Transverse colon (tissue), 4 donors: ENCODE measurements at regions not wholly inside any gene's neighbourhood (a gene's known extent, or its start where the extent isn't known, plus 50 kb on each side); places are given as distances from the start of the nearest gene placed in this dataset.
"Not testable (repeated sequence)": the region's sequence is repeated elsewhere in the genome, so short reads cannot be mapped to it uniquely, and the experiment has no call there.

ENCODE experiments used
- DNase-seq: peaks from one replicate; pipeline ENCODE4 v3.0.0-alpha.2; 2019
- H3K27ac ChIP-seq, 4 donors: fragments of 200-600 bp; sonication (generic); 2 replicates each; pipeline ENCODE4 v1.5.1; 2016 to 2018; ENCODE audit warnings: inconsistent platforms in 4 of 4
- H3K27me3 ChIP-seq: fragments of 200-600 bp; sonication (generic); 2 replicates; pipeline ENCODE4 v1.5.1; 2017; ENCODE audit warnings: inconsistent platforms
- H3K36me3 ChIP-seq, 4 donors: fragments of 200-600 bp; sonication (generic); 2 replicates each; pipeline ENCODE4 v1.5.1; 2017 to 2019; ENCODE audit warnings: inconsistent platforms in 4 of 4
- H3K4me1 ChIP-seq, 4 donors: fragments of 200-600 bp; sonication (generic); 2 replicates each; pipeline ENCODE4 v1.5.1; 2017 to 2020; ENCODE audit warnings: inconsistent platforms in 4 of 4
- H3K4me3 ChIP-seq, 4 donors: fragments of 200-600 bp; sonication (generic); 1 replicate in 1 of 4; 2 replicates in 3 of 4; pipeline versions ENCODE4 v1.5.1 to v1.6.1; 2017 to 2019; ENCODE audit warnings: inconsistent platforms in 4 of 4
- H3K9me3 ChIP-seq, 2 donors: fragments of 200-600 bp; sonication (generic); 2 replicates each; pipeline ENCODE4 v1.5.1; 2017 to 2019; ENCODE audit warnings: inconsistent platforms in 2 of 2
- EP300 ChIP-seq: sonication (generic); formaldehyde crosslinking; IDR thresholded peaks from one replicate; pipeline ENCODE4 v1.6.1; 2017; ENCODE audit warnings: antibody characterized with exemption, low read depth
- POLR2A ChIP-seq: fragments of 450-650 bp; IDR thresholded peaks from one replicate; pipeline ENCODE4 v1.6.1; 2016; ENCODE audit warnings: antibody characterized with exemption, mild to moderate bottlenecking, moderate library complexity
- POLR2AphosphoS5 ChIP-seq, 3 donors: sonication (generic); formaldehyde crosslinking; IDR thresholded peaks; one replicate each; pipeline ENCODE4 v1.6.1; 2016; ENCODE audit warnings: antibody characterized with exemption in 3 of 3
- WGBS, 2 donors: methylation state at CpG; one replicate each; pipeline ENCODE4 v1.1.5; 2018; ENCODE audit warnings: low coverage in 1 of 2; 5-methylcytosine and 5-hydroxymethylcytosine counted together
- in situ Hi-C, 4 donors: fragments of 200-750 bp; cut with MboI; loops; one replicate each; pipeline versions ENCODE4 v1.15.0 to v1.15.1; 2017; ENCODE audit warnings: low sequenced_read_pairs in 3 of 4, low pct_ligation_motif_present in 1 of 4, low pct_unique_long_range_greater_than_20kb in 1 of 4
- intact Hi-C: fragments of 100-400 bp; cut with DNase I; formaldehyde crosslinking; loops from one replicate; pipeline ENCODE4 v1.15.1; 2023; ENCODE audit warnings: low total_unique reads
- TF ChIP-seq, protein P1 (sequence below), 5 experiments: fragments of 200-600 bp in 3 of 5; fragments of 450-650 bp in 2 of 5; sonication (generic) in 3 of 5; IDR thresholded peaks; 1 replicate in 2 of 5; 2 replicates in 3 of 5; pipeline ENCODE4 v1.5.1; 2016 to 2017; ENCODE audit warnings: antibody characterized with exemption in 5 of 5, inconsistent platforms in 3 of 5, mild to moderate bottlenecking in 2 of 5, moderate library complexity in 1 of 5

DNA sequence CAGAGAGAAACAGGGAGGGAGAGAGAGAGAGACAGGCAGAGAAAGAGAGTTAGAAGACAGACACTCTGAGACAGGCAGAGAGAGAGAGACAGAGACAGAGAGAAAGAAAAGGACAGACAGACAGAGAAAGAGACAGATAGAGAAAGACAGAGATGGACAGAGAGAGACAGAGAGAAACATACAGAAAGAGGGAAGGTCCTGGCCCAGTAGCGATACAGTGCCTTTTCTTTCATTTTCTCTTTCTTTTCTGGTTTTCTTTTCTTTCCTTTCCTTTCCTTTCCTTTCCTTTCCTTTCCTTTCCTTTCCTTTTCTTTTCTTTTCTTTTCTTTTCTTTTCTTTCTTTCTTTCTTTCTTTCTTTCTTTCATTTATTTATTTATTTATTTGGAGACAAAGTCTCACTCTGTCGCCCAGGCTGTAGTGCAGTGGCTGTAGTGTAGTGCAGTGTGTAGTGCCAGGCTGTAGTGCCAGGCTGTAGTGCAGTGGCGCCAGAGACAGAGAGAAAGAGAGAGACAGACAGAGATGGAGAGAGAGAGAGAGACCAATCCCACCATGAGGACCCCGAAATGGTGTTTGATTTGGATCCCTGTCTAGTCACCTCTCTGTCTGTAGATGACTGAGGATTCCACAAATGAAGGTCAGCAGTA, 1501.5 kb upstream of the DEFB115 start:
- WGBS, 2 donors = 85% methylated on average over 4 of the region's 4 CpGs; no CpG with 5 or more reads in 1 of the 2 donors

DNA sequence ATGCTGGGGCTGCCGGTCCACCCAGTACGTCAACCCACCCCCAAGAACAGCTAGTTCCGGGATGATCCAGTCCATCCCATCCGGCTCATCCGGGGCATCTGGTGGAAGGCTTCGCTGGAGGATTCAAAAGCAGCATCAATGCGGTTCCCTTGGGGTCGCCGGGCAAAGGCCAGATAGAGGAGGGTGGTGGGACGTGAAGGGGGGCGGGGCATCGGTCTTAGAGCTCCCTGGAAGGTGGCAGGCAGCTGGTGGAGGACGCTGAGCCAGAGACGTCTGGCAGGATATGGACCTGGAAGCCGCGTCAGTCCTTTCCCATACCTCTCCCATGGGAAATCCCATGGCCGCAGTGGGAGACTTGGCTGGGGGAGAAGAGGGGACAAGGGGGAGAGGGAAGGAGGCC, 1500.8 kb upstream of the DEFB115 start:
- Histone ChIP-seq H3K27ac (no peak overlapping the region), H3K36me3 (no peaks in the 10 kb centered on the region), H3K9me3 (peaks cover 0 to 4% of the 10 kb centered on the region in 2 donors), H3K27me3 (no peaks in the 10 kb centered on the region), H3K4me3 (no peak overlapping the region), H3K4me1 (no peaks in the 10 kb centered on the region)
- intact Hi-C loops = no loop called here
- in situ Hi-C loops = no loop called here
- TF ChIP-seq POLR2A (no peak), EP300 (no peak), POLR2AphosphoS5 (IDR thresholded peaks at IDR 0.05) (no peak)
- TF ChIP-seq, protein P1, sequence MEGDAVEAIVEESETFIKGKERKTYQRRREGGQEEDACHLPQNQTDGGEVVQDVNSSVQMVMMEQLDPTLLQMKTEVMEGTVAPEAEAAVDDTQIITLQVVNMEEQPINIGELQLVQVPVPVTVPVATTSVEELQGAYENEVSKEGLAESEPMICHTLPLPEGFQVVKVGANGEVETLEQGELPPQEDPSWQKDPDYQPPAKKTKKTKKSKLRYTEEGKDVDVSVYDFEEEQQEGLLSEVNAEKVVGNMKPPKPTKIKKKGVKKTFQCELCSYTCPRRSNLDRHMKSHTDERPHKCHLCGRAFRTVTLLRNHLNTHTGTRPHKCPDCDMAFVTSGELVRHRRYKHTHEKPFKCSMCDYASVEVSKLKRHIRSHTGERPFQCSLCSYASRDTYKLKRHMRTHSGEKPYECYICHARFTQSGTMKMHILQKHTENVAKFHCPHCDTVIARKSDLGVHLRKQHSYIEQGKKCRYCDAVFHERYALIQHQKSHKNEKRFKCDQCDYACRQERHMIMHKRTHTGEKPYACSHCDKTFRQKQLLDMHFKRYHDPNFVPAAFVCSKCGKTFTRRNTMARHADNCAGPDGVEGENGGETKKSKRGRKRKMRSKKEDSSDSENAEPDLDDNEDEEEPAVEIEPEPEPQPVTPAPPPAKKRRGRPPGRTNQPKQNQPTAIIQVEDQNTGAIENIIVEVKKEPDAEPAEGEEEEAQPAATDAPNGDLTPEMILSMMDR (IDR thresholded peaks at IDR 0.05) = no peak
- DNase-seq = no peak
- WGBS, 2 donors = 88% methylated on average over 17 of the region's 17 CpGs; no CpG with 5 or more reads in 1 of the 2 donors

More for the DNA sequence above, 1501.5 kb upstream of the DEFB115 start:
- H3K9me3 ChIP-seq, H3K4me3 ChIP-seq, DNase-seq, H3K27ac ChIP-seq, H3K36me3 ChIP-seq, intact Hi-C loops, in situ Hi-C loops, H3K27me3 ChIP-seq, H3K4me1 ChIP-seq: not testable (repeated sequence)

DNA sequence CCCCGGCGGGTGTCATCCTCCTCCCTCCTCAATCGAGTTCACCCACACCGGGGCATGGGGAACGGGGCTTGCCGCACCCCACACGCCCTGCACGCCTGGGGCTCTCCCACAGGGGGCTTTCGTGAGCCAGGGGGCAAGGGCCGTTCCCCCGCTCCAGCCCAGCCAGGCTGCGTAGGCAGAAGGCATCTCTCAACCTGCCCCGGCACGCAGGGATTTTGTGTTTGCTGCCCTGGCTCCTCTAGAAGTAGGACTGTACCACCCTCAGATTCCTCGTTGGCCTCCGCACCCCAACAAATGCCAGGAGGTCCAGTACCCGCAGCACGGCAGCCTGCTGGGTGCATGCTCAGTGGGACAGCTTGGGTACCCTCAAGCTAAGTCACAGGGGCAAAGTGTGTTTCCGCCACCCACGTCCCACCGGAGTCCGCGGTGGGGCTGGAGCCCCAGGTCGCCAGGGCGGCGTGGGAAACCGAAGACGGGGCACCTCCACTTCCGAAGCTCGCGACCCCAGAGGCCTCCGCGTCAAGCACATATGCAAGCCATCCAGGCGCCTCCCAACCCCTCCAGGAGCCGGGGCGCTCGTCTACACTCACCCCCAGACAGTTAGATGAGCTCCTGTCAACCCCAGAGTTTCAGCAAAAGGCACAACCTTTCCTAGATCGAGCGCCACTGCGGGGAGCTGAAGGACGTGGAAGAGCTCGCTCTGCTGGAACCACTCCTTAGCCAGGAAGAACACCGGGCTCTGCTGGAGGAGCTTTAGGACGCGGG, 1495.7 kb upstream of the DEFB115 start:
- 82% methylated on average over 44 of the region's 45 CpGs; no CpG with 5 or more reads in 1 of the 2 donors for WGBS, 2 donors
- intact Hi-C loops, H3K36me3 ChIP-seq, H3K4me1 ChIP-seq, H3K9me3 ChIP-seq, H3K27ac ChIP-seq, in situ Hi-C loops, H3K4me3 ChIP-seq, DNase-seq, H3K27me3 ChIP-seq: not testable (repeated sequence)

DNA sequence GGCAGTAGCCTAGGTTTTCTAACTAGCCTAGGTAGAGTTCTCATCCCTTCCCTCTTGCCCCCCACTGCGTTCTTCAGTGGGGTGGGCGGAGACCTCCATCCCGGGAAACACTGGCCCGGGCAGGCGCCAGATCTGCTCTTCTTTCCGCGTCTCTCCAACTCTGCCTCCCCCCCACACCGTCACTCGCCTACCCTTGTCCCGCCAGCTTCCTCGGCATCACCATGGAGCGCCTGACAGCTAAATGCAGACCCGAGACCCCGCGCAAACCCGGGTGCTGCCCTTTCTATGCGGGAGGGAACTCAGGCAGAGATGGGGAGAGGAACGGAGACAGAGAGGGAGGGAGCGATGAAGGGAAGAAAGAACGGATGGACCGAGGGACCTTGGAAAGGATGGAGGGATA, 1494.8 kb upstream of the DEFB115 start:
- no peaks in the 10 kb centered on the region for H3K27me3 ChIP-seq
- DNase-seq = no peak
- in situ Hi-C loops (no loop called here), intact Hi-C loops (no loop called here)
- H3K9me3 ChIP-seq = no peaks in the 10 kb centered on the region
- TF ChIP-seq POLR2A = no peak
- no peak for TF ChIP-seq EP300
- TF ChIP-seq, protein P1 (IDR thresholded peaks at IDR 0.05) = no peak
- TF ChIP-seq POLR2AphosphoS5 (IDR thresholded peaks at IDR 0.05) = no peak
- H3K4me3 ChIP-seq = no peak overlapping the region
- 76% methylated on average over 20 of the region's 21 CpGs; no CpG with 5 or more reads in 1 of the 2 donors for WGBS, 2 donors
- H3K4me1 ChIP-seq = no peaks in the 10 kb centered on the region
- H3K27ac ChIP-seq = no peak overlapping the region
- no peaks in the 10 kb centered on the region for H3K36me3 ChIP-seq

GRCh38 chr20:29763821-29764511, 1493.5 kb upstream of the DEFB115 start:
- whole genome bisulfite sequencing, 2 donors = 51 to 78% methylated on average over 4 to 29 of the region's 29 CpGs
- Histone ChIP-seq H3K36me3 (no peaks in the 10 kb centered on the region), H3K27me3 (no peaks in the 10 kb centered on the region), H3K9me3 (no peaks in the 10 kb centered on the region), H3K4me3 (no peak overlapping the region), H3K4me1 (no peaks in the 10 kb centered on the region), H3K27ac (no peak overlapping the region)
- in situ Hi-C loops = no loop called here
- DNase-seq = no peak
- TF ChIP-seq POLR2A (no peak), POLR2AphosphoS5 (IDR thresholded peaks at IDR 0.05) (no peak), EP300 (no peak)
- TF ChIP-seq, protein P1 (IDR thresholded peaks at IDR 0.05) = no peak
- intact Hi-C loops = no loop called here
